ENCODE measurements at regions not wholly inside any gene's neighbourhood (a gene's known extent, or its start where the extent isn't known, plus 50 kb on each side); places are given as distances from the start of the nearest gene placed in this dataset.

GRCh38 chr17:53740312-53740711 is 82.4 kb upstream of the KIF2B start:
- H3K4me1 Mint-ChIP-seq (ENCODE audit: unreplicated experiment) = no peaks in the 10 kb centered on the region
- H3K4me3 Mint-ChIP-seq (ENCODE audit: unreplicated experiment) = no peak overlapping the region
- DNase-seq (ENCODE audit: extremely low spot score, unreplicated experiment) = no peak
- no peak for TF ChIP-seq CTCF (IDR thresholded peaks at IDR 0.05)
- H3K27me3 Mint-ChIP-seq (ENCODE audit: unreplicated experiment) = peaks cover 4% of the 10 kb centered on the region
- H3K27ac Mint-ChIP-seq (ENCODE audit: unreplicated experiment) = no peak overlapping the region
- no peaks in the 10 kb centered on the region for H3K36me3 Mint-ChIP-seq (ENCODE audit: unreplicated experiment)
- H3K9me3 Mint-ChIP-seq (ENCODE audit: unreplicated experiment) = no peaks in the 10 kb centered on the region

GRCh38 chr17:53736516-53737240 is 86.0 kb upstream of the KIF2B start:
- H3K36me3 Mint-ChIP-seq (ENCODE audit: unreplicated experiment) = no peaks in the 10 kb centered on the region
- no peak for TF ChIP-seq CTCF (IDR thresholded peaks at IDR 0.05)
- H3K27ac Mint-ChIP-seq (ENCODE audit: unreplicated experiment) = no peak overlapping the region
- no peak overlapping the region for H3K4me3 Mint-ChIP-seq (ENCODE audit: unreplicated experiment)
- no peaks in the 10 kb centered on the region for H3K4me1 Mint-ChIP-seq (ENCODE audit: unreplicated experiment)
- H3K9me3 Mint-ChIP-seq (ENCODE audit: unreplicated experiment) = no peaks in the 10 kb centered on the region
- no peak for DNase-seq (ENCODE audit: extremely low spot score, unreplicated experiment)
- H3K27me3 Mint-ChIP-seq (ENCODE audit: unreplicated experiment) = peaks cover 4% of the 10 kb centered on the region

GRCh38 chr17:53724726-53725125 is 98.0 kb upstream of the KIF2B start:
- Mint-ChIP-seq H3K4me3 (ENCODE audit: unreplicated experiment) (no peak overlapping the region), H3K4me1 (ENCODE audit: unreplicated experiment) (peaks cover 9% of the 10 kb centered on the region), H3K27me3 (ENCODE audit: unreplicated experiment) (no peaks in the 10 kb centered on the region), H3K36me3 (ENCODE audit: unreplicated experiment) (no peaks in the 10 kb centered on the region), H3K9me3 (ENCODE audit: unreplicated experiment) (peaks cover 4% of the 10 kb centered on the region), H3K27ac (ENCODE audit: unreplicated experiment) (no peak overlapping the region)
- no peak for DNase-seq (ENCODE audit: extremely low spot score, unreplicated experiment)
- no peak for TF ChIP-seq CTCF (IDR thresholded peaks at IDR 0.05)

- Mint-ChIP-seq H3K4me1 (ENCODE audit: unreplicated experiment) (peaks cover 9% of the 10 kb centered on the region), H3K36me3 (ENCODE audit: unreplicated experiment) (no peaks in the 10 kb centered on the region), H3K4me3 (ENCODE audit: unreplicated experiment) (no peak overlapping the region), H3K9me3 (ENCODE audit: unreplicated experiment) (no peaks in the 10 kb centered on the region), H3K27me3 (ENCODE audit: unreplicated experiment) (no peaks in the 10 kb centered on the region), H3K27ac (ENCODE audit: unreplicated experiment) (no peak overlapping the region)
- TF ChIP-seq CTCF (IDR thresholded peaks at IDR 0.05) = no peak
- no peak for DNase-seq (ENCODE audit: extremely low spot score, unreplicated experiment)
Measured at GRCh38 chr17:53722407-53722806, 100.3 kb upstream of the KIF2B start.

- no peak overlapping the region for H3K4me3 Mint-ChIP-seq (ENCODE audit: unreplicated experiment)
- H3K27ac Mint-ChIP-seq (ENCODE audit: unreplicated experiment) = no peak overlapping the region
- no peak for DNase-seq (ENCODE audit: extremely low spot score, unreplicated experiment)
- H3K36me3 Mint-ChIP-seq (ENCODE audit: unreplicated experiment) = no peaks in the 10 kb centered on the region
- H3K4me1 Mint-ChIP-seq (ENCODE audit: unreplicated experiment) = peaks cover 9% of the 10 kb centered on the region
- H3K9me3 Mint-ChIP-seq (ENCODE audit: unreplicated experiment) = peaks cover 4% of the 10 kb centered on the region
- no peak for TF ChIP-seq CTCF (IDR thresholded peaks at IDR 0.05)
- H3K27me3 Mint-ChIP-seq (ENCODE audit: unreplicated experiment) = no peaks in the 10 kb centered on the region
Measured at GRCh38 chr17:53721101-53721500, 101.6 kb upstream of the KIF2B start.

Data from osteocyte (in vitro differentiated cells).